Thyroid gland (tissue), 4 donors: ENCODE measurements at regions not wholly inside any gene's neighbourhood (a gene's known extent, or its start where the extent isn't known, plus 50 kb on each side); places are given as distances from the start of the nearest gene placed in this dataset.

Experiments used
- POLR2A ChIP-seq, 2 donors: fragments of 450-650 bp; IDR thresholded peaks; one replicate each; pipeline ENCODE4 v1.6.1; 2017; ENCODE audit warnings: antibody characterized with exemption in 2 of 2, mild to moderate bottlenecking in 2 of 2, moderate library complexity in 1 of 2
- TF ChIP-seq, protein P1 (sequence below), 6 experiments: fragments of 200-600 bp in 3 of 6; fragments of 450-650 bp in 3 of 6; sonication (generic) in 3 of 6; IDR thresholded peaks; one replicate each; pipeline ENCODE4 v1.5.1; 2016 to 2019; ENCODE audit warnings: antibody characterized with exemption in 6 of 6, mild to moderate bottlenecking in 2 of 6, inconsistent platforms in 1 of 6, moderate library complexity in 1 of 6

DNA sequence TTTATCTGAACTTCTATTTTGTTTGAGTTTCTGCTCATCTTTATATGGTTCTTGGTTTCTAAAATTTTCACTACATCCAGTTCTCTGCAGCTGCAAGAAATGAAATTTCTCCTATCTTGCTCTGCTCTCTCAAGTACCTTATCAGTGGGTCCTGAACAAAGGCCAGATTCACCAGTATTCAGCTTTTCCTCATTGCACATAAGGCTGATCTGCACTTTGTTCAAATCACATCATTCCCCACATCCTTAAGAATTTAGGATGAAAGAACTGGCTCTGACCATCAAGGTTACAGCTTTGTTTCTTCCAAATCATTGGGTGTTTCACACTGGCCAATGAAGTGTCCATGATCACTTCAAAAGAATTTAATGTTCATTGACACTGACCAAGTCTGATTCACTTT, 211.4 kb downstream of the GRIN2B start:
- TF ChIP-seq, protein P1, sequence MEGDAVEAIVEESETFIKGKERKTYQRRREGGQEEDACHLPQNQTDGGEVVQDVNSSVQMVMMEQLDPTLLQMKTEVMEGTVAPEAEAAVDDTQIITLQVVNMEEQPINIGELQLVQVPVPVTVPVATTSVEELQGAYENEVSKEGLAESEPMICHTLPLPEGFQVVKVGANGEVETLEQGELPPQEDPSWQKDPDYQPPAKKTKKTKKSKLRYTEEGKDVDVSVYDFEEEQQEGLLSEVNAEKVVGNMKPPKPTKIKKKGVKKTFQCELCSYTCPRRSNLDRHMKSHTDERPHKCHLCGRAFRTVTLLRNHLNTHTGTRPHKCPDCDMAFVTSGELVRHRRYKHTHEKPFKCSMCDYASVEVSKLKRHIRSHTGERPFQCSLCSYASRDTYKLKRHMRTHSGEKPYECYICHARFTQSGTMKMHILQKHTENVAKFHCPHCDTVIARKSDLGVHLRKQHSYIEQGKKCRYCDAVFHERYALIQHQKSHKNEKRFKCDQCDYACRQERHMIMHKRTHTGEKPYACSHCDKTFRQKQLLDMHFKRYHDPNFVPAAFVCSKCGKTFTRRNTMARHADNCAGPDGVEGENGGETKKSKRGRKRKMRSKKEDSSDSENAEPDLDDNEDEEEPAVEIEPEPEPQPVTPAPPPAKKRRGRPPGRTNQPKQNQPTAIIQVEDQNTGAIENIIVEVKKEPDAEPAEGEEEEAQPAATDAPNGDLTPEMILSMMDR (IDR thresholded peaks at IDR 0.05), result no peak
- no peak for TF ChIP-seq POLR2A (IDR thresholded peaks at IDR 0.05)
